GM21528 (cell line): ENCODE measurements at regions not wholly inside any gene's neighbourhood (a gene's known extent, or its start where the extent isn't known, plus 50 kb on each side); places are given as distances from the start of the nearest gene placed in this dataset.
"Not testable (repeated sequence)": the region's sequence is repeated elsewhere in the genome, so short reads cannot be mapped to it uniquely, and the experiment has no call there.

Experiments used
- ATAC-seq: cut with Tn5 transposase; IDR thresholded peaks from one replicate; pipeline ENCODE4 v1.9.1; 2021; ENCODE audit warnings: mild to moderate bottlenecking, moderate library complexity; ENCODE audit not compliant: unreplicated experiment, low FRiP score

- not testable (repeated sequence) for ATAC-seq
Measured at GRCh38 chr9:41839786-41840185, 289.4 kb downstream of the CNTNAP3B start.

GRCh38 chr9:41838953-41839352, 290.3 kb downstream of the CNTNAP3B start:
- ATAC-seq, result not testable (repeated sequence)

GRCh38 chr9:41838562-41838851, 290.7 kb downstream of the CNTNAP3B start:
- not testable (repeated sequence) for ATAC-seq

- ATAC-seq, result not testable (repeated sequence)
Measured at GRCh38 chr9:41837684-41838561, 291.3 kb downstream of the CNTNAP3B start.

GRCh38 chr9:41833108-41833507, 296.1 kb downstream of the CNTNAP3B start:
- not testable (repeated sequence) for ATAC-seq

- not testable (repeated sequence) for ATAC-seq
Measured at GRCh38 chr9:41824723-41825122, 304.5 kb downstream of the CNTNAP3B start.

- not testable (repeated sequence) for ATAC-seq
Measured at GRCh38 chr9:41802706-41803105, 326.5 kb downstream of the CNTNAP3B start.

GRCh38 chr9:41798684-41799083, 330.5 kb downstream of the CNTNAP3B start:
- not testable (repeated sequence) for ATAC-seq

- not testable (repeated sequence) for ATAC-seq
Measured at GRCh38 chr9:41790719-41791363, 338.4 kb downstream of the CNTNAP3B start.

- ATAC-seq, result not testable (repeated sequence)
Measured at GRCh38 chr9:41790007-41790406, 339.2 kb downstream of the CNTNAP3B start.

- not testable (repeated sequence) for ATAC-seq
Measured at GRCh38 chr9:41789387-41789786, 339.8 kb downstream of the CNTNAP3B start.

GRCh38 chr9:41787951-41788350, 341.3 kb downstream of the CNTNAP3B start:
- not testable (repeated sequence) for ATAC-seq

- not testable (repeated sequence) for ATAC-seq
Measured at GRCh38 chr9:41787270-41787669, 342.0 kb downstream of the CNTNAP3B start.

- not testable (repeated sequence) for ATAC-seq
Measured at GRCh38 chr9:41784006-41784405, 345.2 kb downstream of the CNTNAP3B start.

GRCh38 chr9:41783070-41783810, 346.0 kb downstream of the CNTNAP3B start:
- ATAC-seq, result not testable (repeated sequence)

- ATAC-seq, result not testable (repeated sequence)
Measured at GRCh38 chr9:41781899-41782298, 347.3 kb downstream of the CNTNAP3B start.

GRCh38 chr9:41779897-41780406, 349.3 kb downstream of the CNTNAP3B start:
- not testable (repeated sequence) for ATAC-seq

GRCh38 chr9:41779192-41779591, 350.0 kb downstream of the CNTNAP3B start:
- not testable (repeated sequence) for ATAC-seq

GRCh38 chr9:41778535-41779071, 350.6 kb downstream of the CNTNAP3B start:
- ATAC-seq, result not testable (repeated sequence)

GRCh38 chr9:41777536-41777935, 351.7 kb downstream of the CNTNAP3B start:
- ATAC-seq, result not testable (repeated sequence)
